ENCODE measurements at regions not wholly inside any gene's neighbourhood (a gene's known extent, or its start where the extent isn't known, plus 50 kb on each side); places are given as distances from the start of the nearest gene placed in this dataset.

DNA sequence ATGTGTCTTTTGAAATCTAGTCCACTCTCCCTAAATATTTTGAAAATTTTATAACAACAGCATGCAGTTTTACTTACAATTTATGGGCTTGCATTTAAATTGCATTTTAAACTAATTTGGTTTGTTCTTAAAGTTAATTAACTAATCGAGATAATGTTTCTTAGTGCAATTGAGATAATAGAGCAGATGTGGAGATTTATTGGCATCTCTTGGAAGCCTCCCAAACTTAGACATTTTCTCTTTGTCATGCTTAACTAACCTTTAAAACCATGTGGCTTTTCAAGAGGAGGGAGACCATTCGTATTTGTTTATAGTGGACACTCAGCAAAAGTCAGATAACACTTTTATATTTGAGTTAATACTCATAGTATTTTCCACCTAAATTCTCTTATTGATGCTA, 887.0 kb upstream of the CELF2 start:
- TF ChIP-seq, protein P1, sequence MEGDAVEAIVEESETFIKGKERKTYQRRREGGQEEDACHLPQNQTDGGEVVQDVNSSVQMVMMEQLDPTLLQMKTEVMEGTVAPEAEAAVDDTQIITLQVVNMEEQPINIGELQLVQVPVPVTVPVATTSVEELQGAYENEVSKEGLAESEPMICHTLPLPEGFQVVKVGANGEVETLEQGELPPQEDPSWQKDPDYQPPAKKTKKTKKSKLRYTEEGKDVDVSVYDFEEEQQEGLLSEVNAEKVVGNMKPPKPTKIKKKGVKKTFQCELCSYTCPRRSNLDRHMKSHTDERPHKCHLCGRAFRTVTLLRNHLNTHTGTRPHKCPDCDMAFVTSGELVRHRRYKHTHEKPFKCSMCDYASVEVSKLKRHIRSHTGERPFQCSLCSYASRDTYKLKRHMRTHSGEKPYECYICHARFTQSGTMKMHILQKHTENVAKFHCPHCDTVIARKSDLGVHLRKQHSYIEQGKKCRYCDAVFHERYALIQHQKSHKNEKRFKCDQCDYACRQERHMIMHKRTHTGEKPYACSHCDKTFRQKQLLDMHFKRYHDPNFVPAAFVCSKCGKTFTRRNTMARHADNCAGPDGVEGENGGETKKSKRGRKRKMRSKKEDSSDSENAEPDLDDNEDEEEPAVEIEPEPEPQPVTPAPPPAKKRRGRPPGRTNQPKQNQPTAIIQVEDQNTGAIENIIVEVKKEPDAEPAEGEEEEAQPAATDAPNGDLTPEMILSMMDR (IDR thresholded peaks at IDR 0.05; ENCODE audit: insufficient read depth, low read length, poor library complexity, severe bottlenecking): no peak
- no peak for TF ChIP-seq EZH2phosphoT487 (conservative IDR thresholded peaks at IDR 0.05; ENCODE audit: low read length)
